Stimulated activated CD8-positive, alpha-beta memory T cell treated with anti-CD3 and anti-CD28 coated beads, Interleukin-12 subunit alpha, Interleukin-12 subunit beta, amount 100 ng/mL, for 4 hours (primary cell): ENCODE measurements at regions not wholly inside any gene's neighbourhood (a gene's known extent, or its start where the extent isn't known, plus 50 kb on each side); places are given as distances from the start of the nearest gene placed in this dataset.
"Not testable (repeated sequence)": the region's sequence is repeated elsewhere in the genome, so short reads cannot be mapped to it uniquely, and the experiment has no call there.

Experiments
- DNase-seq: peaks from one replicate; pipeline ENCODE4 v3.0.0-alpha.2; 2020; ENCODE audit warnings: low read depth

GRCh38 chr17:27208370-27208769 is 85.5 kb upstream of the WSB1 start:
- not testable (repeated sequence) for DNase-seq

GRCh38 chr17:27209316-27209715 is 84.6 kb upstream of the WSB1 start:
- DNase-seq: no peak

GRCh38 chr17:27210809-27211208 is 83.1 kb upstream of the WSB1 start:
- DNase-seq: not testable (repeated sequence)

- no peak for DNase-seq
Observed at GRCh38 chr17:27216836-27217235, 77.1 kb upstream of the WSB1 start.

- no peak for DNase-seq
Observed at GRCh38 chr17:27217631-27218030, 76.3 kb upstream of the WSB1 start.

- DNase-seq: no peak
Observed at GRCh38 chr17:27218041-27218440, 75.9 kb upstream of the WSB1 start.

GRCh38 chr17:27218719-27219488 is 75.0 kb upstream of the WSB1 start:
- no peak for DNase-seq

- DNase-seq: no peak
Observed at GRCh38 chr17:27222515-27222914, 71.4 kb upstream of the WSB1 start.

GRCh38 chr17:27224526-27225315 is 69.2 kb upstream of the WSB1 start:
- DNase-seq: no peak

- DNase-seq: no peak
Observed at GRCh38 chr17:27226611-27227230, 67.2 kb upstream of the WSB1 start.

- no peak for DNase-seq
Observed at GRCh38 chr17:27230996-27231395, 62.9 kb upstream of the WSB1 start.

GRCh38 chr17:27232328-27232727 is 61.6 kb upstream of the WSB1 start:
- no peak for DNase-seq

- DNase-seq: no peak
Observed at GRCh38 chr17:27233059-27233458, 60.9 kb upstream of the WSB1 start.

- DNase-seq: no peak
Observed at GRCh38 chr17:27233776-27234175, 60.1 kb upstream of the WSB1 start.

- DNase-seq: peak; percentile 30
Observed at GRCh38 chr17:27236717-27237315, 57.1 kb upstream of the WSB1 start.

- no peak for DNase-seq
Observed at GRCh38 chr17:27237890-27238289, 56.0 kb upstream of the WSB1 start.

- no peak for DNase-seq
Observed at GRCh38 chr17:27239046-27239445, 54.9 kb upstream of the WSB1 start.

GRCh38 chr17:27239584-27239983 is 54.3 kb upstream of the WSB1 start:
- DNase-seq: no peak

GRCh38 chr17:27240086-27240801 is 53.7 kb upstream of the WSB1 start:
- no peak for DNase-seq

- no peak for DNase-seq
Observed at GRCh38 chr17:27240802-27241155, 53.1 kb upstream of the WSB1 start.

- no peak for DNase-seq
Observed at GRCh38 chr17:27241346-27241946, 52.5 kb upstream of the WSB1 start.

GRCh38 chr17:27242951-27243350 is 51.0 kb upstream of the WSB1 start:
- DNase-seq: no peak
